Activated CD4-positive, alpha-beta T cell treated with anti-CD3 and anti-CD28 coated beads, Interleukin-2, Interleukin-4, amounts not matched to agents 100 ng/mL and 50 ng/mL, durations not matched to agents 16 hours and 8 hours (primary cell): ENCODE measurements at regions not wholly inside any gene's neighbourhood (a gene's known extent, or its start where the extent isn't known, plus 50 kb on each side); places are given as distances from the start of the nearest gene placed in this dataset.

Source experiments
- DNase-seq: peaks from one replicate; pipeline ENCODE4 v3.0.0-alpha.2; 2020; ENCODE audit warnings: low spot score

GRCh38 chr5:18043344-18043743, 409.1 kb downstream of the TAF11L14 start:
- no peak for DNase-seq

- no peak for DNase-seq
Measured at GRCh38 chr5:18048449-18048848, 414.2 kb downstream of the TAF11L14 start.

- no peak for DNase-seq
Measured at GRCh38 chr5:18050345-18050744, 416.1 kb downstream of the TAF11L14 start.

- DNase-seq: no peak
Measured at GRCh38 chr5:18050776-18051175, 416.5 kb downstream of the TAF11L14 start.

- no peak for DNase-seq
Measured at GRCh38 chr5:18051953-18052352, 417.7 kb downstream of the TAF11L14 start.

GRCh38 chr5:18052569-18052968, 418.3 kb downstream of the TAF11L14 start:
- DNase-seq: no peak

- no peak for DNase-seq
Measured at GRCh38 chr5:18057725-18058124, 423.5 kb downstream of the TAF11L14 start.

- DNase-seq: no peak
Measured at GRCh38 chr5:18067615-18068014, 433.4 kb downstream of the TAF11L14 start.

- no peak for DNase-seq
Measured at GRCh38 chr5:18068826-18069225, 434.6 kb downstream of the TAF11L14 start.

- no peak for DNase-seq
Measured at GRCh38 chr5:18069790-18070189, 435.5 kb downstream of the TAF11L14 start.

GRCh38 chr5:18072600-18072999, 438.3 kb downstream of the TAF11L14 start:
- no peak for DNase-seq

- no peak for DNase-seq
Measured at GRCh38 chr5:18074961-18075360, 440.7 kb downstream of the TAF11L14 start.

GRCh38 chr5:18078157-18078556, 443.9 kb downstream of the TAF11L14 start:
- DNase-seq: no peak

- no peak for DNase-seq
Measured at GRCh38 chr5:18079831-18080230, 445.6 kb downstream of the TAF11L14 start.

GRCh38 chr5:18088020-18088579, 453.8 kb downstream of the TAF11L14 start:
- no peak for DNase-seq

- DNase-seq: no peak
Measured at GRCh38 chr5:18090177-18090576, 455.9 kb downstream of the TAF11L14 start.

- no peak for DNase-seq
Measured at GRCh38 chr5:18091142-18091541, 456.9 kb downstream of the TAF11L14 start.

GRCh38 chr5:18091758-18092157, 457.5 kb downstream of the TAF11L14 start:
- DNase-seq: no peak

- no peak for DNase-seq
Measured at GRCh38 chr5:18095061-18095460, 460.8 kb downstream of the TAF11L14 start.

- DNase-seq: no peak
Measured at GRCh38 chr5:18097817-18098216, 463.6 kb downstream of the TAF11L14 start.

- DNase-seq: no peak
Measured at GRCh38 chr5:18098691-18099090, 464.4 kb downstream of the TAF11L14 start.

GRCh38 chr5:18099261-18099660, 465.0 kb downstream of the TAF11L14 start:
- no peak for DNase-seq

- DNase-seq: no peak
Measured at GRCh38 chr5:18101532-18101931, 467.3 kb downstream of the TAF11L14 start.

GRCh38 chr5:18102733-18103132, 468.5 kb downstream of the TAF11L14 start:
- no peak for DNase-seq

GRCh38 chr5:18105449-18105848, 471.2 kb downstream of the TAF11L14 start:
- no peak for DNase-seq
